CD4-positive, alpha-beta T cell treated with Interleukin-17A for 4 hours (primary cell): ENCODE measurements at regions not wholly inside any gene's neighbourhood (a gene's known extent, or its start where the extent isn't known, plus 50 kb on each side); places are given as distances from the start of the nearest gene placed in this dataset.

Experiments
- DNase-seq: peaks from one replicate; pipeline ENCODE4 v3.0.0-alpha.2; 2020; ENCODE audit warnings: mixed read lengths

GRCh38 chr2:193783681-193784080, 1588.9 kb upstream of the TMEFF2 start:
- no peak for DNase-seq

GRCh38 chr2:193778293-193778692, 1583.6 kb upstream of the TMEFF2 start:
- DNase-seq, result no peak

- no peak for DNase-seq
These were observed 1582.3 kb upstream of the TMEFF2 start for GRCh38 chr2:193776988-193777387.

- no peak for DNase-seq
These were observed 1579.4 kb upstream of the TMEFF2 start for GRCh38 chr2:193774166-193774565.

- DNase-seq, result no peak
These were observed 1556.6 kb upstream of the TMEFF2 start for GRCh38 chr2:193751299-193751698.

- no peak for DNase-seq
These were observed 1554.8 kb upstream of the TMEFF2 start for GRCh38 chr2:193749485-193749884.

- no peak for DNase-seq
These were observed 1548.4 kb upstream of the TMEFF2 start for GRCh38 chr2:193743089-193743488.

- no peak for DNase-seq
These were observed 1544.2 kb upstream of the TMEFF2 start for GRCh38 chr2:193738892-193739291.

GRCh38 chr2:193712912-193713311, 1518.2 kb upstream of the TMEFF2 start:
- DNase-seq, result no peak

GRCh38 chr2:193703411-193703810, 1508.7 kb upstream of the TMEFF2 start:
- DNase-seq, result no peak

GRCh38 chr2:193701484-193701883, 1506.8 kb upstream of the TMEFF2 start:
- no peak for DNase-seq

GRCh38 chr2:193695367-193695766, 1500.6 kb upstream of the TMEFF2 start:
- no peak for DNase-seq

- DNase-seq, result no peak
These were observed 1499.0 kb upstream of the TMEFF2 start for GRCh38 chr2:193693758-193694157.

- no peak for DNase-seq
These were observed 1495.8 kb upstream of the TMEFF2 start for GRCh38 chr2:193690572-193690971.

GRCh38 chr2:193687195-193687594, 1492.5 kb upstream of the TMEFF2 start:
- no peak for DNase-seq

- no peak for DNase-seq
These were observed 1485.1 kb upstream of the TMEFF2 start for GRCh38 chr2:193679847-193680246.

- no peak for DNase-seq
These were observed 1475.7 kb upstream of the TMEFF2 start for GRCh38 chr2:193670478-193670877.

GRCh38 chr2:193668557-193669323, 1474.0 kb upstream of the TMEFF2 start:
- no peak for DNase-seq

GRCh38 chr2:193627927-193628272, 1433.2 kb upstream of the TMEFF2 start:
- no peak for DNase-seq

- no peak for DNase-seq
These were observed 1432.6 kb upstream of the TMEFF2 start for GRCh38 chr2:193627187-193627926.

- DNase-seq, result no peak
These were observed 1413.7 kb upstream of the TMEFF2 start for GRCh38 chr2:193608451-193608850.

GRCh38 chr2:193590831-193591230, 1396.1 kb upstream of the TMEFF2 start:
- DNase-seq, result no peak

- DNase-seq, result no peak
These were observed 1389.8 kb upstream of the TMEFF2 start for GRCh38 chr2:193584522-193584938.

- no peak for DNase-seq
These were observed 1389.1 kb upstream of the TMEFF2 start for GRCh38 chr2:193583638-193584400.
